Esophagus muscularis mucosa (tissue), 3 donors: ENCODE measurements at regions not wholly inside any gene's neighbourhood (a gene's known extent, or its start where the extent isn't known, plus 50 kb on each side); places are given as distances from the start of the nearest gene placed in this dataset.

ENCODE experiments used
- CTCF ChIP-seq, 3 experiments: fragments of 200-600 bp in 2 of 3; fragments of 450-650 bp in 1 of 3; sonication (generic) in 2 of 3; IDR thresholded peaks; one replicate each; pipeline ENCODE4 v1.5.1; 2017 to 2019; ENCODE audit warnings: antibody characterized with exemption in 3 of 3, mild to moderate bottlenecking in 2 of 3, moderate library complexity in 1 of 3
- POLR2A ChIP-seq: fragments of 450-650 bp; IDR thresholded peaks from one replicate; pipeline ENCODE4 v1.6.1; 2017; ENCODE audit warnings: antibody characterized with exemption, moderate library complexity, mild to moderate bottlenecking, low read depth
- POLR2AphosphoS5 ChIP-seq, 2 donors: sonication (generic); formaldehyde crosslinking; IDR thresholded peaks; one replicate each; pipeline ENCODE4 v1.6.1; 2017; ENCODE audit warnings: antibody characterized with exemption in 2 of 2

GRCh38 chr22:48405741-48406140 lies 1421.9 kb downstream of the BRD1 start:
- TF ChIP-seq POLR2AphosphoS5 (IDR thresholded peaks at IDR 0.05) (no peak), POLR2A (no peak), CTCF (IDR thresholded peaks at IDR 0.05) (no peak)
